ENCODE measurements at regions not wholly inside any gene's neighbourhood (a gene's known extent, or its start where the extent isn't known, plus 50 kb on each side); places are given as distances from the start of the nearest gene placed in this dataset.

- Mint-ChIP-seq H3K27ac (no peak overlapping the region), H3K9me3 (no peaks in the 10 kb centered on the region), H3K27me3 (peaks cover 8% of the 10 kb centered on the region in 2 donors), H3K4me3 (no peak overlapping the region), H3K4me1 (ENCODE audit: low read depth in 2 of 2) (peaks cover 0 to 6% of the 10 kb centered on the region in 2 donors), H3K36me3 (no peaks in the 10 kb centered on the region)
- no peak for DNase-seq (ENCODE audit: low spot score)
- ATAC-seq, result no peak
These were observed 116.1 kb downstream of the PTPRS start for GRCh38 chr19:5224480-5224879.

GRCh38 chr19:5222821-5223321 is 117.7 kb downstream of the PTPRS start:
- no peaks in the 10 kb centered on the region for H3K27me3 Mint-ChIP-seq
- H3K9me3 Mint-ChIP-seq, result no peaks in the 10 kb centered on the region
- no peaks in the 10 kb centered on the region for H3K36me3 Mint-ChIP-seq
- no peaks in the 10 kb centered on the region for H3K4me1 Mint-ChIP-seq (ENCODE audit: low read depth in 2 of 2)
- no peak overlapping the region for H3K27ac Mint-ChIP-seq
- no peak overlapping the region for H3K4me3 Mint-ChIP-seq
- DNase-seq (ENCODE audit: low spot score) (no peak), ATAC-seq (no peak)

- H3K36me3 Mint-ChIP-seq, result no peaks in the 10 kb centered on the region
- no peaks in the 10 kb centered on the region for H3K27me3 Mint-ChIP-seq
- no peaks in the 10 kb centered on the region for H3K4me1 Mint-ChIP-seq (ENCODE audit: low read depth in 2 of 2)
- no peak overlapping the region for H3K27ac Mint-ChIP-seq
- ATAC-seq, result no peak
- no peak overlapping the region for H3K4me3 Mint-ChIP-seq
- no peaks in the 10 kb centered on the region for H3K9me3 Mint-ChIP-seq
- no peak for DNase-seq (ENCODE audit: low spot score)
These were observed 118.4 kb downstream of the PTPRS start for GRCh38 chr19:5222178-5222577.

GRCh38 chr19:5220866-5221265 is 119.7 kb downstream of the PTPRS start:
- Mint-ChIP-seq H3K27me3 (no peaks in the 10 kb centered on the region), H3K36me3 (no peaks in the 10 kb centered on the region), H3K9me3 (no peaks in the 10 kb centered on the region), H3K4me1 (ENCODE audit: low read depth in 2 of 2) (no peaks in the 10 kb centered on the region), H3K4me3 (no peak overlapping the region), H3K27ac (no peak overlapping the region)
- ATAC-seq (no peak), DNase-seq (ENCODE audit: low spot score) (no peak)

GRCh38 chr19:5220361-5220760 is 120.3 kb downstream of the PTPRS start:
- no peak for ATAC-seq
- no peaks in the 10 kb centered on the region for H3K27me3 Mint-ChIP-seq

GRCh38 chr19:5219551-5220304 is 120.9 kb downstream of the PTPRS start:
- no peak for DNase-seq (ENCODE audit: low spot score)
- Mint-ChIP-seq H3K4me1 (ENCODE audit: low read depth in 2 of 2) (no peaks in the 10 kb centered on the region), H3K9me3 (no peaks in the 10 kb centered on the region), H3K4me3 (no peak overlapping the region), H3K27ac (no peak overlapping the region), H3K27me3 (no peaks in the 10 kb centered on the region), H3K36me3 (no peaks in the 10 kb centered on the region)
- no peak for ATAC-seq

More at GRCh38 chr19:5220361-5220760, 120.3 kb downstream of the PTPRS start:
- no peak overlapping the region for H3K27ac Mint-ChIP-seq
- H3K36me3 Mint-ChIP-seq, result no peaks in the 10 kb centered on the region
- no peaks in the 10 kb centered on the region for H3K9me3 Mint-ChIP-seq
- no peak for DNase-seq (ENCODE audit: low spot score)
- no peak overlapping the region for H3K4me3 Mint-ChIP-seq
- no peaks in the 10 kb centered on the region for H3K4me1 Mint-ChIP-seq (ENCODE audit: low read depth in 2 of 2)

GRCh38 chr19:5218963-5219530 is 121.6 kb downstream of the PTPRS start:
- H3K4me1 Mint-ChIP-seq (ENCODE audit: low read depth in 2 of 2), result no peaks in the 10 kb centered on the region
- H3K27ac Mint-ChIP-seq, result no peak overlapping the region
- DNase-seq (ENCODE audit: low spot score) (no peak), ATAC-seq (no peak)
- H3K36me3 Mint-ChIP-seq, result no peaks in the 10 kb centered on the region
- H3K9me3 Mint-ChIP-seq, result no peaks in the 10 kb centered on the region
- no peak overlapping the region for H3K4me3 Mint-ChIP-seq
- H3K27me3 Mint-ChIP-seq, result no peaks in the 10 kb centered on the region

GRCh38 chr19:5218255-5218855 is 122.3 kb downstream of the PTPRS start:
- DNase-seq (ENCODE audit: low spot score) (no peak), ATAC-seq (no peak)
- H3K27ac Mint-ChIP-seq, result no peak overlapping the region
- H3K4me3 Mint-ChIP-seq, result no peak overlapping the region
- no peaks in the 10 kb centered on the region for H3K36me3 Mint-ChIP-seq
- no peaks in the 10 kb centered on the region for H3K27me3 Mint-ChIP-seq
- H3K9me3 Mint-ChIP-seq, result no peaks in the 10 kb centered on the region
- H3K4me1 Mint-ChIP-seq (ENCODE audit: low read depth in 2 of 2), result no peaks in the 10 kb centered on the region

- Mint-ChIP-seq H3K4me1 (ENCODE audit: low read depth in 2 of 2) (no peaks in the 10 kb centered on the region), H3K27ac (no peak overlapping the region)
- ATAC-seq, result no peak
These were observed 123.4 kb downstream of the PTPRS start for GRCh38 chr19:5217171-5217570.

GRCh38 chr19:5216141-5216847 is 124.3 kb downstream of the PTPRS start:
- no peaks in the 10 kb centered on the region for H3K27me3 Mint-ChIP-seq
- no peaks in the 10 kb centered on the region for H3K4me1 Mint-ChIP-seq (ENCODE audit: low read depth in 2 of 2)
- no peak overlapping the region for H3K4me3 Mint-ChIP-seq
- no peak for DNase-seq (ENCODE audit: low spot score)
- no peaks in the 10 kb centered on the region for H3K36me3 Mint-ChIP-seq
- H3K9me3 Mint-ChIP-seq, result no peaks in the 10 kb centered on the region
- no peak for ATAC-seq
- no peak overlapping the region for H3K27ac Mint-ChIP-seq

More at GRCh38 chr19:5217171-5217570, 123.4 kb downstream of the PTPRS start:
- H3K4me3 Mint-ChIP-seq, result no peak overlapping the region
- no peaks in the 10 kb centered on the region for H3K9me3 Mint-ChIP-seq
- no peaks in the 10 kb centered on the region for H3K36me3 Mint-ChIP-seq
- H3K27me3 Mint-ChIP-seq, result no peaks in the 10 kb centered on the region
- DNase-seq (ENCODE audit: low spot score), result no peak

- no peak for ATAC-seq
- Mint-ChIP-seq H3K9me3 (no peaks in the 10 kb centered on the region), H3K27me3 (peaks cover 0 to 2% of the 10 kb centered on the region in 2 donors), H3K4me3 (no peak overlapping the region), H3K4me1 (ENCODE audit: low read depth in 2 of 2) (no peaks in the 10 kb centered on the region), H3K27ac (no peak overlapping the region), H3K36me3 (no peaks in the 10 kb centered on the region)
- no peak for DNase-seq (ENCODE audit: low spot score)
These were observed 125.2 kb downstream of the PTPRS start for GRCh38 chr19:5215431-5215830.

- ATAC-seq (no peak), DNase-seq (ENCODE audit: low spot score) (no peak)
- Mint-ChIP-seq H3K9me3 (no peaks in the 10 kb centered on the region), H3K36me3 (no peaks in the 10 kb centered on the region), H3K4me3 (no peak overlapping the region), H3K27ac (no peak overlapping the region), H3K27me3 (peaks cover 0 to 2% of the 10 kb centered on the region in 2 donors), H3K4me1 (ENCODE audit: low read depth in 2 of 2) (no peaks in the 10 kb centered on the region)
These were observed 125.7 kb downstream of the PTPRS start for GRCh38 chr19:5214902-5215301.

GRCh38 chr19:5214371-5214770 is 126.2 kb downstream of the PTPRS start:
- Mint-ChIP-seq H3K4me1 (ENCODE audit: low read depth in 2 of 2) (no peaks in the 10 kb centered on the region), H3K36me3 (no peaks in the 10 kb centered on the region), H3K4me3 (no peak overlapping the region), H3K9me3 (no peaks in the 10 kb centered on the region), H3K27me3 (peaks cover 0 to 2% of the 10 kb centered on the region in 2 donors), H3K27ac (no peak overlapping the region)
- no peak for ATAC-seq
- DNase-seq (ENCODE audit: low spot score), result no peak

GRCh38 chr19:5213667-5214066 is 126.9 kb downstream of the PTPRS start:
- Mint-ChIP-seq H3K4me3 (no peak overlapping the region), H3K36me3 (no peaks in the 10 kb centered on the region), H3K4me1 (ENCODE audit: low read depth in 2 of 2) (no peaks in the 10 kb centered on the region), H3K27me3 (peaks cover 0 to 2% of the 10 kb centered on the region in 2 donors), H3K9me3 (no peaks in the 10 kb centered on the region), H3K27ac (no peak overlapping the region)
- no peak for DNase-seq (ENCODE audit: low spot score)
- no peak for ATAC-seq
